IPS-18c (cell line): ENCODE measurements at regions not wholly inside any gene's neighbourhood (a gene's known extent, or its start where the extent isn't known, plus 50 kb on each side); places are given as distances from the start of the nearest gene placed in this dataset.

Source experiments
- H3K4me3 ChIP-seq: 2 replicates; pipeline ENCODE4 v1.7.0; 2013; ENCODE audit warnings: low read depth, mild to moderate bottlenecking, low read length, moderate library complexity; ENCODE audit not compliant: insufficient read depth
- H3K9me3 ChIP-seq: one replicate; pipeline ENCODE4 v1.6.1; 2013; ENCODE audit warnings: mild to moderate bottlenecking, low read length, moderate library complexity; ENCODE audit not compliant: control insufficient read depth, insufficient read depth

DNA sequence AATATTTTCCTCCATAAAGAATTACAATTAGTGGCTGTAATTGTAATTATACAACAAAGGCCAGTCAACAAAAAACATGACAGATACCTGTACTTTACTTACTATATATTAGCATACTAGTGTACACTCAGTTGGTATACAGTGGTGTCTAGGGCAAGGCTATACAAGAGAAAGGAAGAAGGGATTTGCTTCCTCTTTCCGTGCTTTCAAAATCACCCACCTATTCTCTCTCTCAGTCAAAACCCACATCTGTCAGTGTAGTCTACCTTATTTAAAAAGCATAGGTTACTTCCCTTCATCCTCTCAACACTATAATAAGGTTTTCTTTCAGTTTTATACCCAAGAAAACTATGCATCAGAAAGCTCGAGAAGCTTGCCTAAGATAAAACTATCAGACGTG is 355.8 kb upstream of the NR5A2 start:
- Histone ChIP-seq H3K9me3 (no peaks in the 10 kb centered on the region), H3K4me3 (no peak overlapping the region)

- Histone ChIP-seq H3K4me3 (no peak overlapping the region), H3K9me3 (no peaks in the 10 kb centered on the region)
Measured at GRCh38 chr1:199675937-199676336, 351.6 kb upstream of the NR5A2 start.

- H3K9me3 ChIP-seq, result no peaks in the 10 kb centered on the region
- no peak overlapping the region for H3K4me3 ChIP-seq
Measured at GRCh38 chr1:199678771-199679170, 348.7 kb upstream of the NR5A2 start.

GRCh38 chr1:199682081-199682480 is 345.4 kb upstream of the NR5A2 start:
- Histone ChIP-seq H3K9me3 (no peaks in the 10 kb centered on the region), H3K4me3 (no peak overlapping the region)

GRCh38 chr1:199684686-199685273 is 342.7 kb upstream of the NR5A2 start:
- Histone ChIP-seq H3K9me3 (no peaks in the 10 kb centered on the region), H3K4me3 (no peak overlapping the region)

GRCh38 chr1:199685369-199685768 is 342.1 kb upstream of the NR5A2 start:
- H3K4me3 ChIP-seq, result no peak overlapping the region

DNA sequence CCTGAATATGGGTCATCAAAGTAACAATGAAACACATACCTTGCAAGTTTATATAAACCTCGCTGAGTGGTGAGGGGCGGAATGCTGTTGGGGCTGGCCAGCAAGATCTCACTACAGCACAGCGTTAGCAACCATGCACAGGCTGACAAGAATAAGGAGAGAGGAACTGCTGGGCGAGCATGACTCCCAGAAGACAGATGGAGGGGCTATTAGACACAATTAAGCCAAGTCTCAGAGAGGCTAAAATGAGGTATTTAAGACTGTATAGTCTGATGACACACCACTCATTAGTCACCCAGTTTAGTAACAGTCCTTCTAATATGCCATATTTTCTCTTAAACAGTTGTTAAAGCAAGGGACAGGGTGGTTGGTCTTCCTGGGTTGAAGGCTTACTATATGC is 340.2 kb upstream of the NR5A2 start:
- no peak overlapping the region for H3K4me3 ChIP-seq

More at GRCh38 chr1:199685369-199685768, 342.1 kb upstream of the NR5A2 start:
- H3K9me3 ChIP-seq, result no peaks in the 10 kb centered on the region

DNA sequence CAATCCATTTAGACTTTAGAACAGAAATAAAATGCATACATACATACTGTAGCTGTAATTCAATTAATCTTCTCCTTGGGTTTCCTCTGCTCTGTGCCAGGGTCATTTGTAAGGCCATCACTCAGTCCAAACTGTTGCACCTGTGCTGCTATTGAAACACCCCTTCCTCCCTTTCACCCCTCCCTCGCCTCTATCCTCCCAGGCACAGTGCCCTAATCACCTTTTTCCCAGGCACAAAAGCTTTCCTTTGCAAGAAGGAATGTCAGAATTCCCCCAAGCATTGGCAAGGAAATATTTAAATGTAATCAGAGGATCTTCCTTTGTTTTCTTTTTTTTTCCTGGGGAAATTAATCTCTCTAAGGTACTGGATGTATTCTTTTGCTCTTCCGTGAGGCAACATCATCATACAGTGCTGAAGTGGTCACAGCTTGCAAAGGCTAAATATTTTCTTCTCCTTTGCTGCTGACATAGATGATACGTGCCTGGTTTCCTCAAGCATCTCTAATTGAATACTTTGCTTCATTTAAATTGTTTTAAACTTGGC is 339.3 kb upstream of the NR5A2 start:
- Histone ChIP-seq H3K4me3 (no peak overlapping the region), H3K9me3 (no peaks in the 10 kb centered on the region)

More for the DNA sequence above, 340.2 kb upstream of the NR5A2 start:
- H3K9me3 ChIP-seq, result no peaks in the 10 kb centered on the region

GRCh38 chr1:199688774-199689173 is 338.7 kb upstream of the NR5A2 start:
- Histone ChIP-seq H3K9me3 (no peaks in the 10 kb centered on the region), H3K4me3 (no peak overlapping the region)

DNA sequence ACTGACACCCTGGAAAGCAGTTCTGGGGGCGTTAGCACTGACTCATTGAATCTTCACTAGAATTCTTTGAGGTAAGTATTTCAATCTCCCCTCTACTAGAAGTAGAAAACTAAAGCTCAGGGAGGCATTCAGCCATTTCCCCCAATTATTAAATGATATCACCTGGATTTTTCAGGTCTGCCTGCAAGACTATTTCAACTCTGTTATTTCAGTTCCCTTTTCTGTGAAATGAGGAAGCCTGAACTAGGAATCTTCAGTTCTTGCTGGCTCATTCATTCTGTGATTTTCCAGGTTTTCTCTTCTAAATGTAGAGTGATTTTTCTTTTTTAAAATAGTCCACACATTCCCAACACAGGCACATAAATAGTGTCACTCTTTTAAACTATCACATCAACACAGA is 337.0 kb upstream of the NR5A2 start:
- Histone ChIP-seq H3K9me3 (no peaks in the 10 kb centered on the region), H3K4me3 (no peak overlapping the region)

- no peaks in the 10 kb centered on the region for H3K9me3 ChIP-seq
- no peak overlapping the region for H3K4me3 ChIP-seq
Measured at GRCh38 chr1:199691540-199691939, 336.0 kb upstream of the NR5A2 start.

DNA sequence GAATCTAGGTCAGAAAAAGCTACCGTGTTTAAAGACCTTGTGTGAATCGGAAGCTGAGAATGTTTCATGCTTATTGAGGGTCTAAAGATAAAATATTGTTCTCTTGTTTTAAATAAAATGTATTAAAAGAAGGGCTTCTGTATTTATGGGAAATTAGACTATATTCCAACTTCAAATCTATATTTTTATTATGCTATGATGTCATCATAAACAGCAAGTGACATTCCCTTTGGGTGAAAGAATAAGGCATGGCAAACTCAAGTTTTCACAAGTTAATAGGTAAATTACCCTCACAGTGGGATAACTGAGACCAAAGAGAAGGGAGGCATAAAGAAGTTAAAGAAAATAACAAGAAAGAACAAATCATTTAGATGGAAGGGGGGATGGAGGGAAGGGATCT is 333.8 kb upstream of the NR5A2 start:
- Histone ChIP-seq H3K9me3 (no peaks in the 10 kb centered on the region), H3K4me3 (no peak overlapping the region)

DNA sequence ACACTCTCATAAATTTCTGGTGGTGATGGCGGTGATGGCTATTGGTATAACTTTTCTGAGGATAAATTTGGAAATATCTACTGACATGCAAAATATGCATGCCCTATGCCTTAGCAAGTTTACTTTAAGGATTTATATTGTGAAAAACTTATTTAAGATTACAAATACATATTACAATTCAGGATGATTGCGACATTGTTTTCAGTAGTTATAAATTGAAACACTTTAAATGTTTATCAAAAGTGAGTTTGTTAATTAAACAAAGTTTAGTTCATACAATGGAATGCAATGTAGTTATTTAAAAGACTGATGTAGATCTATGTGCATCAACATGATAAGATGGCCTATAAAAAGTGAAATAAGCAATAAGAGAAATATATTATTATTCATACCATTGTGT is 331.3 kb upstream of the NR5A2 start:
- Histone ChIP-seq H3K4me3 (no peak overlapping the region), H3K9me3 (no peaks in the 10 kb centered on the region)

DNA sequence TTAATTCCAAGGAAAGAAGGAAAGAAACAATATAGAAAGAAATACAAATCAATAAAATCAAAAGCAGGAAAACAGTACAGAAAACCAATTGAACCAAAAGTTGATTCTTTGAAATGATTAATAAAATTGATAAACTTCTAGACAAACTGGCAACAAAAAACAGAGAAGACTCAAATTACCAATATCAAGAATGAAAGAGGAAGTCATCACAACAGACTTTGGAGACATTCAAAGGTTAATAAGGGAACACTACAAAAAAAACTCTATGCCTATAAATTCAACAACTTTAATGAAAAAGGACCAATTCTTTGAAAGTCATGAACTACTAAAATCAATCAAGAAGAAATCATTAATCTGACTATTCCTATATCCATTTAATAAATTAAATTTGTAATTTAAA is 329.3 kb upstream of the NR5A2 start:
- Histone ChIP-seq H3K4me3 (no peak overlapping the region), H3K9me3 (no peaks in the 10 kb centered on the region)

DNA sequence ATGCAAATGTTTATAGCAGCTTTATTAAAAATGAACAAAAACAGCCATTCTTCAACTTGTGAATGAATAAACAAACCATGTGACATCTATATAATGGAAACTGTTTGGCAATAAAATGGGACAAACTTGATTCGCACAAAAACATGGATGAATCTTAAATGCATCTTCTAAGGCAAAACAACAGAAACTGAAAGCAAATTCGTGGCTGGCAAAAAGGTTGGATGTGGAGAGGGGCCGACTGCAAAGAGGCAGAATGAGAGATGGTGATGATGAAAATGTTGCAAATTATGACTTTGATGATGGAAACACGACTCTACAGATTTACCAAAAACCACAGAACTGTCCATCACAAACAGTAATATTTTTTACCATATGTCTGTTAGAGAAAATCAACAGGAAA is 327.0 kb upstream of the NR5A2 start:
- H3K4me3 ChIP-seq, result no peak overlapping the region
- H3K9me3 ChIP-seq, result no peaks in the 10 kb centered on the region

DNA sequence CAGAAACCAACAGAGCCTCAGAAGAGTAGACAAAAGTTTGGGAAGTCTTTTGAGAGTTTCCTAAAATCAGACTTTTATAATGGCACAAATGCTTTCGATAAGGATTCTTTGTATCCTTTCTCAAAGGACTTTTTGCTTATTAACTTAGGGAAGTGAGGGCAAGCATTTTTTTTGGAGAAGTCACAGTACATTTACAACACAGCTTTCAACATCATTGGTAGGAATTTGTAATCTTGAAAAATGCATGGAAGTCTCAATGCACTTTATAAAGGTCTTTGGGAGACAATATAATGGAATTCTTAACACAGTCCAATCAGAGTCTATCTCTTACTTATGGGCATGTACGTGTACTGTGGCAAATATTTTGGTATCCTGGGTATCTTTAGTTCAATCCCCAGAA is 325.8 kb upstream of the NR5A2 start:
- no peaks in the 10 kb centered on the region for H3K9me3 ChIP-seq
- no peak overlapping the region for H3K4me3 ChIP-seq

- Histone ChIP-seq H3K9me3 (no peaks in the 10 kb centered on the region), H3K4me3 (no peak overlapping the region)
Measured at GRCh38 chr1:199704231-199704630, 323.3 kb upstream of the NR5A2 start.

DNA sequence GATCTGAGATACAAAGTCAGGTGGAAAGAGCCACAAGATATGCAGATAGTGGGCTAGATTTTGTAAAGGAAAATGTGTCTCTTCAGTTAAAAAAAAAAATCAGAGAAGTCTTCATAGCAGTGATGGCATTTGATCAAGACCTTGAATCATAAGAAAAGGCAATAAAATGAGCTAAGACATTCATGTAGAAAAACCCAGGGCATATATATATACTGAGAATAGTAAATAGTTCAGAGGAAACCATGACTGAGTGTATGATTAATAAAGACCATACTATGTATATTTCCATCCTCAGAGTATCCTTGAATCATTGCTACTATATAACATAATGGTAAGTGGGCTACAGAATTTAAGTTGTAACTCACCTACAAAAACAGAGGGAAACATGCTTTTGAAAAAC is 321.7 kb upstream of the NR5A2 start:
- H3K9me3 ChIP-seq, result no peaks in the 10 kb centered on the region
- H3K4me3 ChIP-seq, result no peak overlapping the region
